ENCODE measurements at regions not wholly inside any gene's neighbourhood (a gene's known extent, or its start where the extent isn't known, plus 50 kb on each side); places are given as distances from the start of the nearest gene placed in this dataset.

- TF ChIP-seq EZH2 (IDR thresholded peaks at IDR 0.05; ENCODE audit: borderline replicate concordance, low read depth, low read length) = no peak
- TF ChIP-seq ZBTB40 (IDR thresholded peaks at IDR 0.05) = no peak
- TF ChIP-seq ZBTB40 (CRISPR knock-in tag; IDR thresholded peaks at IDR 0.05) = no peak
- no peak for TF ChIP-seq SAP30 (IDR thresholded peaks at IDR 0.05; ENCODE audit: borderline replicate concordance, insufficient read depth, low read depth, low read length, poor library complexity, severe bottlenecking)
- TF ChIP-seq CTCF (IDR thresholded peaks at IDR 0.05 in 2 of 3, conservative IDR thresholded peaks at IDR 0.05 in 1 of 3; ENCODE audit: insufficient read depth in 2 of 3, low read depth in 1 of 3, low read length in 3 of 3) = no peak
- no peak for TF ChIP-seq USF2 (CRISPR knock-in tag; IDR thresholded peaks at IDR 0.05)
- TF ChIP-seq GATA2 (CRISPR knock-in tag; IDR thresholded peaks at IDR 0.05) = no peak
- TF ChIP-seq FOXP1 (CRISPR knock-in tag; IDR thresholded peaks at IDR 0.05) = no peak
- TF ChIP-seq ZNF592 (IDR thresholded peaks at IDR 0.05) = no peak
- TF ChIP-seq, protein P1, sequence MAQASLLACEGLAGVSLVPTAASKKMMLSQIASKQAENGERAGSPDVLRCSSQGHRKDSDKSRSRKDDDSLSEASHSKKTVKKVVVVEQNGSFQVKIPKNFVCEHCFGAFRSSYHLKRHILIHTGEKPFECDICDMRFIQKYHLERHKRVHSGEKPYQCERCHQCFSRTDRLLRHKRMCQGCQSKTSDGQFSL (CRISPR knock-in tag; IDR thresholded peaks at IDR 0.05) = no peak
- TF ChIP-seq, protein P1 (tag; IDR thresholded peaks at IDR 0.05) = no peak
Measured at GRCh38 chr3:135314237-135314636, 519.2 kb downstream of the EPHB1 start.

Measured in K562 (cell line).